Erythroblast (primary cell): ENCODE measurements at regions not wholly inside any gene's neighbourhood (a gene's known extent, or its start where the extent isn't known, plus 50 kb on each side); places are given as distances from the start of the nearest gene placed in this dataset.
A peak's percentile ranks its signal among the peaks of the same experiment; 100 is the strongest.

Experiments used
- DNase-seq, 2 experiments: peaks; one replicate each; lab custom pipeline; 2025; lab: John Stamatoyannopoulos, UW
- GATA1 ChIP-seq: IDR thresholded peaks from 2 replicates; pipeline ENCODE4 v1.6.1; 2011; ENCODE audit warnings: low read depth, mild to moderate bottlenecking, control low read depth, low read length, moderate library complexity
- POLR2A ChIP-seq: IDR thresholded peaks from 2 replicates; pipeline ENCODE4 v1.6.1; 2011; ENCODE audit warnings: mild to moderate bottlenecking, low read length

GRCh38 chr1:229203030-229203751, 67.7 kb upstream of the RAB4A start:
- TF ChIP-seq GATA1: no peak
- TF ChIP-seq POLR2A: no peak
- DNase-seq: peak; percentile 24 to 29

GRCh38 chr1:229203991-229204632, 66.8 kb upstream of the RAB4A start:
- DNase-seq: no peak
- TF ChIP-seq GATA1: no peak
- TF ChIP-seq POLR2A: no peak

DNA sequence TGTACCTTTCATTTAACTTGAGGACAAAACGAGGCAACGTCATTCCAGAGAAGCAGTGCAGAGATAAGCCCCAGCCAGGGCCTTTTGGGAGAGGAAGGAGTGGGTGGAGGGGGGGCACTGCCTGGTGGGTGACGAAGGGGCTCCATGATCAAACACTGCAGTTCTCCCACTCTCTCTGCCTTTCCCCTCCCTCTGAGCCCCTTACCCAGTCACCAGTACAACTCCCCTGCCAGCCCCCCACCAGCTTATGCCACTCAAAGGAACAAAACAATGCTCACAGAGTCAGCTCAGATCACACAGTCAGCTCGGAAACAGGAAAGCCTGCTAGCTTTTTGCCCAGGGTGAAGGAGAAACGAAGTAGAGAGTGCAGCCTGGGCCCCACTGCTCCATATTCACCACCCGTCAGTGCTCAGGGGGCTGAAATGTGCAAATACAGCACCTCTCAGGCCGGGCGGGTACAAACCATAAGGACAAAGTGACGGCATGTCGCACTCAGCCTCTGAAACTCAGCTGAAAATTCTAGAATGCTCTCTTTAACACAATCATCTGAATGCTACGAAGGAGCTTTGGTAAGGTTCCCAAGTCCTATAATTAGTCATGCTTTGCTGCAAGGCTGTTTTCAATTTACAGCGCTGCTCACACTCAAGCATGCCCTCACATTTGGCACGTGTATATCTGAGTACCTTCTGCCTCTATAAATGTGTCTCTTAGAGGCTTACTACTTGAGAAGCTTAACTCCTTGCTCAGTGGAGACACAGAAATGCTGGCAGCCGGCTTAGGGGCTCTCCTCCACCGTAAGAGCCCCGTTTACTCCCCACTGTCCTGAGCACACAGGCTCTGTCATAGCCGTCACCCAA, 65.8 kb upstream of the RAB4A start:
- TF ChIP-seq GATA1 (no peak), POLR2A (no peak)
- no peak for DNase-seq

DNA sequence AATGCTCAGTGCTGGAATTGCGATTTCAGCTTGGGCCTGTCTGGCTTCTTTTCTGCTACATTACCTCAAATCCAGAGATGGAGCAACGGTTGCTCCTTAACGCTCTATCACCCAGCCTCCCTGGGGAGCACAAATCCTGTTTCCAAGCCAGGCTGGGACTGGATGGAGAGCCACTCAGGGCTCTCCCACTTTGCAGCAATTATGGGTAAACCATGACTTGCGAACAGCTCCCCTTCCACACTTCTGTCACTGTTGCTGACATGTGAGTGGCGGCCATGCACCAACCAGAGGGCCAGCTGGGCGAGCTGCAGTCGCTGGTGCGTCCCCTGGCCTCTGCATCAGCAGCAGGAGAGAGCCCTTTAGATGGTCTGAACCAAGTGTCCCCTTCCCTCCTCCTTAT, 65.1 kb upstream of the RAB4A start:
- no peak for DNase-seq
- no peak for TF ChIP-seq GATA1

- no peak for DNase-seq
- TF ChIP-seq POLR2A (no peak), GATA1 (no peak)
These were observed 63.0 kb upstream of the RAB4A start for GRCh38 chr1:229207916-229208315.

DNA sequence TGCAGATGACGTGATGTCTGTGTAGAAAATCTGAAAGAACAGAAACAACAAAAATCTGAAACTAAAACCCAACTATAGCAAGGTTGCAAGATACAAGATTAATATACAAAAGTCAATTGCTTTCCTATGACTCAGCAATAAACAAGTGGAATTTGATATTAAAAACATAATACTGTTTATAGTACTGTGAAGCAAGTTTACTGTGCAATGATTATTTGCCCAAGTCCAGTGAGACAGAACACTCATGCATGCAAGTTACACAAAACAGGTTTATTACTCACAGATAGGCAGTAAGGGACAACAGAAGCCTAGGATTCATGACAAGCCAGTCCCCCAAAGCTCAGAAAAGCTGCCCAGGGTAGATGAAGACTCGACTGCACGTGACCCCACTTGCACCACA, 62.4 kb upstream of the RAB4A start:
- no peak for TF ChIP-seq GATA1
- no peak for TF ChIP-seq POLR2A
- DNase-seq: no peak

- TF ChIP-seq POLR2A (no peak), GATA1 (no peak)
- no peak for DNase-seq
These were observed 61.5 kb upstream of the RAB4A start for GRCh38 chr1:229209386-229209785.

- no peak for TF ChIP-seq GATA1
- TF ChIP-seq POLR2A: no peak
- DNase-seq: no peak
These were observed 61.1 kb upstream of the RAB4A start for GRCh38 chr1:229209816-229210215.

GRCh38 chr1:229210844-229211243, 60.1 kb upstream of the RAB4A start:
- no peak for TF ChIP-seq GATA1
- no peak for TF ChIP-seq POLR2A
- DNase-seq: no peak

- no peak for TF ChIP-seq GATA1
- TF ChIP-seq POLR2A: no peak
- no peak for DNase-seq
These were observed 57.1 kb upstream of the RAB4A start for GRCh38 chr1:229213797-229214196.

GRCh38 chr1:229217716-229218115, 53.2 kb upstream of the RAB4A start:
- no peak for TF ChIP-seq GATA1
- TF ChIP-seq POLR2A: no peak
- DNase-seq: no peak

DNA sequence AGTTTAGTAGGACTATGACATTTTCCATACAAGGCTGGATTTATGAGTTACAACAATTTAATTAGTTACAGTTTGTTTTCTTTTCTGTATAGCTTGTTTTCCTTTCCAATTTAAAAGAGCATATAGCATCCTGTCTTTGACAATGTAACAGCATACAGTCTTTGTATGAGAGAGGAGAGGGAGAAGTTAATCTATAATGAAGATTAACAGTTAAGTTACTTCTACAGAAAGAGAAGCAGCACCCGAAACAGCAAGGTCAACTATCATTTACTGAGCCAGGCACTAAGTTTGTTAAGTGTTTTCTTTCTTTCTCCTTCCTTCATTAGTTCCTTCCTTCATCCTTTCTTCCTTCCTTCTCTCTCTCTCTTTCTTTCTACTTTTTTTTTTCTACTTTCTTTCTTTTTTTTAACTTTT, 52.3 kb upstream of the RAB4A start:
- TF ChIP-seq POLR2A: no peak
- no peak for TF ChIP-seq GATA1
- DNase-seq: no peak

DNA sequence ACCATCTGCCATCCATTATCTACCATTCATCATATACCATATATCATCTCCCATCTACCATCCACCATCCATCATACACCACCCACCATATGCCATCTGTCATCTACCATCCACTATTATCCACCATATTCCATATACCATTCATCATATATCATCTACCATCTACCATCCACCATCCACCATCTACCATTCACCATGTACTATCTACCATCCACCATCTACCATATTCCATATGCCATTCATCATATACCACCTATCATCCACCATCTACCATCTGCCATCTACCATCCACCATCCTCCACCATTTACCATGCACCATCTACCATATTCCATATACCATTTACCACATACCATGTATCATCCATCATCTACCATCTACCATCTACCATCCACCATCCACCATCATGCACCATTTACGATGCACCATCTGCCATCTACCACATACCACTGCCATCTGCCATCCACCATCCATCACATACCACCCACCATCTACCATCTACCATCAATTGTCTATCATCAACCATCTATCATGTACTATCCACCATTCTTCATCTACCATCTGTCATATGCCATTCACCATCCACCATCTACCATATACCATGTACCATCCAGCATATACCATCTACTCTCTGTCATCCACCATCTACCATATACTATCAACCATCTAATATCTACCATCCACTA, 50.6 kb upstream of the RAB4A start:
- no peak for DNase-seq
- no peak for TF ChIP-seq GATA1
- TF ChIP-seq POLR2A: no peak
